ENCODE measurements at regions not wholly inside any gene's neighbourhood (a gene's known extent, or its start where the extent isn't known, plus 50 kb on each side); places are given as distances from the start of the nearest gene placed in this dataset.
"Not testable (repeated sequence)": the region's sequence is repeated elsewhere in the genome, so short reads cannot be mapped to it uniquely, and the experiment has no call there.

GRCh38 chr20:50446351-50447101 is 63.7 kb upstream of the PTPN1 start:
- no peak for DNase-seq

GRCh38 chr20:50447102-50447804 is 62.9 kb upstream of the PTPN1 start:
- no peak for DNase-seq

- no peak for DNase-seq
Observed at GRCh38 chr20:50447817-50448216, 62.4 kb upstream of the PTPN1 start.

GRCh38 chr20:50448625-50449403 is 61.4 kb upstream of the PTPN1 start:
- DNase-seq, result not testable (repeated sequence)

- no peak for DNase-seq
Observed at GRCh38 chr20:50449738-50450492, 60.3 kb upstream of the PTPN1 start.

- DNase-seq, result no peak
Observed at GRCh38 chr20:50450493-50450826, 59.7 kb upstream of the PTPN1 start.

GRCh38 chr20:50450881-50451752 is 59.1 kb upstream of the PTPN1 start:
- no peak for DNase-seq

- not testable (repeated sequence) for DNase-seq
Observed at GRCh38 chr20:50451792-50452425, 58.3 kb upstream of the PTPN1 start.

GRCh38 chr20:50453533-50454244 is 56.5 kb upstream of the PTPN1 start:
- DNase-seq, result no peak

GRCh38 chr20:50455245-50455644 is 54.9 kb upstream of the PTPN1 start:
- DNase-seq, result not testable (repeated sequence)

- no peak for DNase-seq
Observed at GRCh38 chr20:50455656-50456451, 54.3 kb upstream of the PTPN1 start.

GRCh38 chr20:50456452-50457324 is 53.5 kb upstream of the PTPN1 start:
- DNase-seq, result no peak

GRCh38 chr20:50459124-50459918 is 50.9 kb upstream of the PTPN1 start:
- no peak for DNase-seq

- DNase-seq, result no peak
Observed at GRCh38 chr20:50460115-50460607, 50.0 kb upstream of the PTPN1 start.
